ENCODE measurements at regions not wholly inside any gene's neighbourhood (a gene's known extent, or its start where the extent isn't known, plus 50 kb on each side); places are given as distances from the start of the nearest gene placed in this dataset.

DNA sequence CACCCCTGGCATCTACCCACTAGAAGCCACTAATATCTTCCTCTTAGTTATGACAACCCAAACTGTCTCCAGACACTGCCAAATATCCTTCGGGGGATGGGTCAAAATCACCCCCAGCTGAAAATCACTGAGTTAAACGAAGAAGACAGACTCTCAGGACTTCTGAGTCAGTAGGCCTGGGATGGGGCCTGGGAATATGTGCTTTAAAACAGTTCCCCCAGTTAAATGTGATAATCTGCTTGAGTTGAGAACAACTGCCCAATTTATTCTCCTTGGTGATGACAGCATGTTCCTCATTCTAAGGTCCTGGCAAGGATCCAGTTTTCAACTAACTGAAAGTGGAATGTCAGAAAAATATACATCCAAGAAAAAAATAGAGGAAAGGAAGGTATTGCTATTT, 52.4 kb downstream of the CBLL2 start:
- Mint-ChIP-seq H3K27ac (no peak overlapping the region), H3K4me3 (peak overlapping the region in 1 of 4 donors; percentile 14), H3K36me3 (no peaks in the 10 kb centered on the region), H3K27me3 (peaks cover 2% of the 10 kb centered on the region), H3K9me3 (peaks cover 0 to 6% (median 1%) of the 10 kb centered on the region in 3 donors), H3K4me1 (peaks cover 0 to 2% (median 0%) of the 10 kb centered on the region in 3 donors)

DNA sequence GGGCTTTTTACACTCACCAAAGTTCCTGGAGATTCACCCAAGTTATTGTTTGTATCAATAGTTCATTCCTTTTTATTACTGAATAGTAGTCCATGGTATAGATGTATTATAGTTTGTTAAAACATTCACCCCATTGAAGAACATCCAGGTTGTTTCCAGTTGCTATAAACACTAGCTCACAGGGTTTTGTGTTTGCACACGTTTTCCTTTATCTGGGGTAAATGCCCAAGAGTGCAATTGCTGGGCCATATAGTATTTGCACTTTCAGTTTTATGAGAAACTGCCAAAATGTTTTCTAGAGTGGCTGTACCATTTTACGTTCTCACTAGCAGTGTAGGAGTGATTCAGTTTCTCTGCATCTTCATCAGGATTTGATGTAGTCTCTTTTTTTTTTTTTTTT, 57.1 kb downstream of the CBLL2 start:
- Mint-ChIP-seq H3K4me3 (no peak overlapping the region), H3K9me3 (peaks cover 0 to 4% (median 2%) of the 10 kb centered on the region in 3 donors), H3K27me3 (peaks cover 2% of the 10 kb centered on the region), H3K36me3 (no peaks in the 10 kb centered on the region), H3K4me1 (peaks cover 0 to 2% (median 0%) of the 10 kb centered on the region in 3 donors), H3K27ac (no peak overlapping the region)

- Mint-ChIP-seq H3K9me3 (peaks cover 2 to 7% (median 2%) of the 10 kb centered on the region in 3 donors), H3K4me1 (no peaks in the 10 kb centered on the region), H3K27ac (no peak overlapping the region), H3K27me3 (peaks cover 4% of the 10 kb centered on the region), H3K4me3 (no peak overlapping the region), H3K36me3 (no peaks in the 10 kb centered on the region)
Measured at GRCh38 chrX:22338740-22339139, 66.0 kb downstream of the CBLL2 start.

DNA sequence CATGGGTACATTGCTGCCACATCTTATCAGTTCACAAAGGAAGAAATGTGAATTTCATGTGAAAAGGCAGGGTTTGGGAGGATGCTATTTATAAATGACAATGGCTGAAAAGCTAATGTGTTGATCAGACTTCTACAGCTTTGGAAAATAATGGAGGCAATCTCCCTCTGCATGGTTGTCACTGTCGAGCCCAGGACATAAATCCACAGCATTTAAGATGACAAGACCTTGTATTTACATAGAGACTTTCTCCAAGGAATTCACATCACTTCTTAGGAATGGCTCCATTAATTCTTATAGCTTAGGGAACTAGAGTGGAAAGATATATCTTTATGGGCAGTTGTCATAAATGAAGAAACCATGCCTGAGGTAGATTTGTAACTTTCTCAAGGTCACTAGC, 66.7 kb downstream of the CBLL2 start:
- no peak overlapping the region for H3K4me3 Mint-ChIP-seq
- H3K27ac Mint-ChIP-seq = no peak overlapping the region
- H3K27me3 Mint-ChIP-seq = peaks cover 4% of the 10 kb centered on the region
- H3K9me3 Mint-ChIP-seq = peaks cover 2 to 7% (median 2%) of the 10 kb centered on the region in 3 donors
- peaks cover 3% of the 10 kb centered on the region for H3K36me3 Mint-ChIP-seq
- no peaks in the 10 kb centered on the region for H3K4me1 Mint-ChIP-seq

DNA sequence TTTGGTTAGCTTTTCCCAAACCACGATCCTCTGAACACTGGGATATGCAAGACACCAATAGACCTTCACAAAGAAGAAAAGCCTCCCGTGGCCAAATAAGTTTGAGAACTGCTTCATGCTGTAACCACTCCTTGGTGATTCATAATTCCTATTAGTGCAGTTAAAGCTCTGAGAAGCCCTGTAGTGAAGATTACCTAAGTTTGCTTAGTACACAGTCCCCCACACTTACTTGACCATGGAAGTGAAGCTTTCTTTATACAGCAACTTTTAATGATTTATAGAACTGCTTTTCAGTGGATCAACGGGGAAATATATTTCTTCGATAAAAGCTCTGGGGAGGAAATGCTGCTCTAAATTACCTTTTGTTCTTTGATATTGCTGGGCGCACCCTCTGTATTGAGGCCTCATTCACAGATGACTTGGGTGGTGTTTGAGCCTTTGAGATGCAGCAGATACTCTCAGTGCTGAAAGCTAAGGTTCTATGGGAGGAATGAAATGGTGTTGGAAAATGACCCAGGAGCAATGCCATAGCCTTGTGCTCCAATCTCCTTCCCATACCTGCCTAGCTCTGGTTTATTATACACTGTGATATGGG, 67.4 kb downstream of the CBLL2 start:
- Mint-ChIP-seq H3K27ac (no peak overlapping the region), H3K4me3 (no peak overlapping the region), H3K9me3 (peaks cover 0 to 3% (median 0%) of the 10 kb centered on the region in 3 donors), H3K27me3 (peaks cover 4% of the 10 kb centered on the region), H3K36me3 (peaks cover 3% of the 10 kb centered on the region), H3K4me1 (no peaks in the 10 kb centered on the region)

DNA sequence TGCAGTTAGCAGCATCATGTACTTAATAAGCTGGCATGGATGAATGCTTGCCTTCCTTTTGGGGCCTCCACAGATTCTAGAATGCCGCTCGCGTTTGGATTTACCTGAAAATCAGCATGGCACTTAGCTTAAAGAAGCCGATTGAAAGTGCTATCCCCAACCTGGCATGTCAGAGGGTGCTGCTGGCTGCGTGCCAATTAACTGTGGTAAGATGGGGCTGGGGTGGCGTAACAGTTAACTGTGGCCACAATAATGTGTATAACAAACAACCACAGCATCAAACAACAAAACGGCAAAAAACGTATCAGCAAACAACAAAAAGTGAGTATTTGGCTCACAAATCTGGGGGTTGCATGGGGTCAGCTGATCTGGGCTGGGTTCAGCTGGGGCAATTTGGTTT, 70.5 kb downstream of the CBLL2 start:
- no peak overlapping the region for H3K4me3 Mint-ChIP-seq
- no peak overlapping the region for H3K27ac Mint-ChIP-seq
- no peaks in the 10 kb centered on the region for H3K4me1 Mint-ChIP-seq
- H3K27me3 Mint-ChIP-seq = no peaks in the 10 kb centered on the region
- peaks cover 5% of the 10 kb centered on the region for H3K36me3 Mint-ChIP-seq
- no peaks in the 10 kb centered on the region for H3K9me3 Mint-ChIP-seq

- H3K9me3 Mint-ChIP-seq = no peaks in the 10 kb centered on the region
- H3K36me3 Mint-ChIP-seq = peaks cover 5% of the 10 kb centered on the region
- H3K27ac Mint-ChIP-seq = no peak overlapping the region
- no peaks in the 10 kb centered on the region for H3K27me3 Mint-ChIP-seq
- H3K4me1 Mint-ChIP-seq = no peaks in the 10 kb centered on the region
- H3K4me3 Mint-ChIP-seq = no peak overlapping the region
Measured at GRCh38 chrX:22345884-22346283, 73.2 kb downstream of the CBLL2 start.

- H3K4me1 Mint-ChIP-seq = no peaks in the 10 kb centered on the region
- H3K27ac Mint-ChIP-seq = no peak overlapping the region
- no peaks in the 10 kb centered on the region for H3K27me3 Mint-ChIP-seq
- H3K36me3 Mint-ChIP-seq = peaks cover 5% of the 10 kb centered on the region
- no peak overlapping the region for H3K4me3 Mint-ChIP-seq
- H3K9me3 Mint-ChIP-seq = no peaks in the 10 kb centered on the region
Measured at GRCh38 chrX:22347491-22347890, 74.8 kb downstream of the CBLL2 start.

DNA sequence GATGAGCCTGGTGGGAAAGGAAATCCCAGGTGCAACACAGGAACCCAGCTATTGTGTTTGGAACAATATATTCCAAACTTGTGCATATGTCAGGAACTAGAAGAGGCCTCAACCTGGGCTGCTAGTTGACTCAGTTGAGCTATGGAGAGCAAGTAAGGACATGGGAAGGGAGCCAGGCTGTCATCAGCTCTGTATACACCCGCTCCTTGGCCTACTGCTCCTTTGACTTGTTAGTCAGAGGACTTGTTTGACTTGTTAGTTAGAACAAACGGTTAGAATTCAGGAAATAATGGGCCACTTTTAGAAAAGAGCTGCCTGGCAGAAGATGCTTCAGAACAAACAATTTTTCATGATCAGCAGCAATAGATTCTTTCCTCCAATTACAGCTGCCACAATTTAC, 76.4 kb downstream of the CBLL2 start:
- H3K4me3 Mint-ChIP-seq = no peak overlapping the region
- H3K27ac Mint-ChIP-seq = no peak overlapping the region
- H3K4me1 Mint-ChIP-seq = no peaks in the 10 kb centered on the region
- no peaks in the 10 kb centered on the region for H3K9me3 Mint-ChIP-seq
- no peaks in the 10 kb centered on the region for H3K27me3 Mint-ChIP-seq
- peaks cover 4% of the 10 kb centered on the region for H3K36me3 Mint-ChIP-seq

DNA sequence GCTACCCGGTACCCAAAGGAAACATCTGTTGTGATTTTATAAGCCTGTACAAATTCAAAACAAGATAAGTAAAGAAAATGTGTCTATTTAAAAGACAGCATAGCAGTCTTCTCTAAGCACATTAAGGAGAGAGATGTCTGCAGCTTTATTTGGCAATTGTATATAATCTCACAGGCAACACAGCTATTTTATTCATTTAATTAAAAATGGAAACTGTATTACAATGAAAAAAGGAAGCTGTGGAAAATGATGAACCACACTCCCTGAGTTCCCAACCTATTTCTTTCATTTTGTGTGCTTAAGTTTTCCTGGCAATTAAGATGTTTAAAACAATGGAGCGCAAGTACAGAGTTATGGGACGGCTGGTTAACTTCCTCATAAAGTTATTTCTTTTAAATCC, 78.4 kb downstream of the CBLL2 start:
- no peaks in the 10 kb centered on the region for H3K27me3 Mint-ChIP-seq
- no peak overlapping the region for H3K4me3 Mint-ChIP-seq
- H3K4me1 Mint-ChIP-seq = no peaks in the 10 kb centered on the region
- H3K9me3 Mint-ChIP-seq = no peaks in the 10 kb centered on the region
- H3K36me3 Mint-ChIP-seq = peaks cover 2% of the 10 kb centered on the region
- no peak overlapping the region for H3K27ac Mint-ChIP-seq

- Mint-ChIP-seq H3K9me3 (no peaks in the 10 kb centered on the region), H3K4me1 (no peaks in the 10 kb centered on the region), H3K27me3 (no peaks in the 10 kb centered on the region), H3K36me3 (peaks cover 2% of the 10 kb centered on the region), H3K27ac (no peak overlapping the region), H3K4me3 (no peak overlapping the region)
Measured at GRCh38 chrX:22351966-22352365, 79.3 kb downstream of the CBLL2 start.

GRCh38 chrX:22357621-22358020, 84.9 kb downstream of the CBLL2 start:
- Mint-ChIP-seq H3K4me3 (no peak overlapping the region), H3K27me3 (no peaks in the 10 kb centered on the region), H3K9me3 (no peaks in the 10 kb centered on the region), H3K4me1 (no peaks in the 10 kb centered on the region), H3K27ac (no peak overlapping the region), H3K36me3 (no peaks in the 10 kb centered on the region)

DNA sequence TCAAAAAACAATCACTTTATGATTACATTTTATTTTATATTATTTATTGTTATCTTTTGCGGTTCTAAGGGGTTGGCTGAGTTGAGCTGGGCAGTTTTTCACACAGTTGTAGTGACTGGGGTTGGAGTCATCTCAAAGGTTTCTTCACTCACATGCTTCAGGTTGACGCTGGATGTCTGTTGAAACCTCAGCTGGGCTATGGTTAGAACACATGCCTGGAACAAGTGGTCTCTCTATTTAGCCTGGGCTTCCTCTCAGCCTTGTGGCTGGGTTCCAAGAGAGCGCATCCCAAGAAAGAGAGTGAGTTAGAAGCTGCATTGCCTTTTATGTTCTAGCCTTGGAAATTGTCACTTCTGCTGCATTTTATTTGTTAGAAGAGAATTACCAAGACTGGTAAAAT, 87.4 kb downstream of the CBLL2 start:
- H3K4me1 Mint-ChIP-seq = no peaks in the 10 kb centered on the region
- no peak overlapping the region for H3K4me3 Mint-ChIP-seq
- H3K27me3 Mint-ChIP-seq = no peaks in the 10 kb centered on the region
- no peaks in the 10 kb centered on the region for H3K9me3 Mint-ChIP-seq
- H3K36me3 Mint-ChIP-seq = no peaks in the 10 kb centered on the region
- no peak overlapping the region for H3K27ac Mint-ChIP-seq

DNA sequence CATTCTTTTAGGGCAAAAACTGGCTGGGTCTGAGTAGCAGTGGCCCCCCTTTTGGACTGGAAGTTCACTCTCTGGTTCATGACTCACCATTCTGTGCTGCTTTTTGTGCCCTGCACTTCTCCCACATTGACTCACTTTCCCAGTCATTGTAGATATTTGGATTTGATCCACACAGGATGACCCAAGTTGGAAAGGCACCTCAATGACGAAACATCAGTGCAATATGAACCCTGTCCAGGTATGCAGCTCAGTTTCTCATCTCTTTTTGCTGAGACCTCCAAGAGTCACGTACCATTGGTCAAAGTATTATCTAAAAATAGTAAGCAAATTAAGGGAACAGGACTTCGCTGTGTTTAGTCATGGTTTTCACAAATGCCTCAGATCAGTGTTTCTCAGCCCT, 92.7 kb downstream of the CBLL2 start:
- H3K27ac Mint-ChIP-seq = no peak overlapping the region
- no peaks in the 10 kb centered on the region for H3K9me3 Mint-ChIP-seq
- no peak overlapping the region for H3K4me3 Mint-ChIP-seq
- H3K4me1 Mint-ChIP-seq = no peaks in the 10 kb centered on the region
- H3K36me3 Mint-ChIP-seq = no peaks in the 10 kb centered on the region
- no peaks in the 10 kb centered on the region for H3K27me3 Mint-ChIP-seq

DNA sequence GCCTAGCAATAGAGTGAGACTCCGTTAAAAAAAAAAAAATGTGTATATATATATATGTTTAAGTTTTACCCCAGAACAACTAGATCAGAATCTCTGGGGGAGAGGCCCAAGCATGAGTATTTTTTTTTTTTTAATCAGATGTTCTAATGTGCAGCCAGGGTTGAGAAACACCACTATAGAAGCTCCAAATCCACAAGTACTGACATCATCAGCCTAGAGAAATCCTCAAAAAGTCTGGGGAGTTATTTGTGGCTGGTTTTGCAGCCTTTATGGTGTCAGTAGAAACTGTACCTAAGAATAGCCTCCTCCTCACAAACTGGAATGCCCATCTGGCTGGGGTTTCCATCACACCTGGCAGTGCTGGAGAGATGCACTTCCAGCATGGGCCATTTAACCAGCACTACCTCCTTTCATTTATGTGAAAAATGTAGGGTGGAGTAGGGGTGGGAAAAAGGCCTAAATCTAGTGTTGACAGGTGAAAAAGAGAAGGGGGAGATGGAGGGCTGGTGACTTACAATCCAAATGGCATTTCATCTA, 93.5 kb downstream of the CBLL2 start:
- Mint-ChIP-seq H3K27me3 (no peaks in the 10 kb centered on the region), H3K27ac (peak overlapping the region in 1 of 3 donors; percentile 77), H3K9me3 (no peaks in the 10 kb centered on the region), H3K4me3 (no peak overlapping the region), H3K4me1 (no peaks in the 10 kb centered on the region), H3K36me3 (no peaks in the 10 kb centered on the region)

DNA sequence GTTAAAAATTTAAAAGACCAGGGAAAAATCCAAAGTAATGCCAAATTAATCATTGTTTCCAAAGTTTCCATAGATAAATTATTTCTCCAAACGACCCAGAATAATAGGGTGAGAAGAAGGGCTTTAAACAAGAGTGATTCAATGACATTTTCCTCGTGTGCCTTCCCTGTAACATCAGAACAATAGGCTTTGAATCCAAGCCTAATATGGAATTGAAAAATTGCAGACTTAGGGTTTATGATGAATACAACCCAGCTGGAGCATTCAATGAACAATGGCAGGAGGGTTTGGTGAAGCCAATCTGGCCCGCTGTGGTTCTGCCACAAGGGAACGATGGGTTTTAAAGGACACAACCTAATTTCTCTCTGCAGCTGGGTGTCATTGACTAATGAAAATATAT, 94.2 kb downstream of the CBLL2 start:
- Mint-ChIP-seq H3K9me3 (no peaks in the 10 kb centered on the region), H3K27me3 (no peaks in the 10 kb centered on the region), H3K27ac (peak overlapping the region in 1 of 3 donors; percentile 77), H3K4me3 (no peak overlapping the region), H3K36me3 (no peaks in the 10 kb centered on the region), H3K4me1 (no peaks in the 10 kb centered on the region)
